H1 (cell line): ENCODE measurements at regions not wholly inside any gene's neighbourhood (a gene's known extent, or its start where the extent isn't known, plus 50 kb on each side); places are given as distances from the start of the nearest gene placed in this dataset.

ENCODE experiments used
- CTCF ChIA-PET: fragments of 300-600 bp; sonication (Branson Sonifier 250); formaldehyde crosslinking; loops from one replicate; lab custom pipeline; 2021; ENCODE audit not compliant: partially characterized antibody; lab: Charles Lee
- POLR2A ChIA-PET: fragments of 300-600 bp; sonication (Branson Sonifier 250); formaldehyde crosslinking; loops from one replicate; lab custom pipeline; 2021; ENCODE audit warnings: inconsistent platforms; ENCODE audit not compliant: partially characterized antibody; lab: Charles Lee
- DNase-seq, 2 experiments: peaks; one replicate each; pipeline versions ENCODE4 v3.0.0 to v3.0.0-alpha.2; 2010 to 2022; ENCODE audit warnings: low spot score in 2 of 2, low read depth in 1 of 2, mixed read lengths in 1 of 2
- FAIRE-seq: peaks from 2 replicates; lab custom pipeline; 2011; peaks lifted over from hg19 to GRCh38; lab: Jason Lieb, UNC
- H2AFZ ChIP-seq: 2 replicates; pipeline ENCODE4 v1.8.1; 2012; ENCODE audit warnings: low read length, inconsistent platforms
- H2AK5ac ChIP-seq: 2 replicates; pipeline ENCODE4 v1.6.1; 2013; ENCODE audit warnings: low read depth, low read length
- H2BK120ac ChIP-seq: replicated peaks from 2 replicates; pipeline ENCODE3; 2013; ENCODE audit warnings: low read depth, low read length, inconsistent platforms
- H2BK12ac ChIP-seq: 2 replicates; pipeline ENCODE4 v1.6.1; 2013; ENCODE audit warnings: low read depth, low read length
- H2BK15ac ChIP-seq: 2 replicates; pipeline ENCODE4 v1.6.1; 2013; ENCODE audit warnings: low read length
- H2BK20ac ChIP-seq: 2 replicates; pipeline ENCODE4 v1.6.1; 2013; ENCODE audit warnings: low read length
- H2BK5ac ChIP-seq: 2 replicates; pipeline ENCODE4 v1.6.1; 2013; ENCODE audit warnings: low read depth, low read length
- H3K14ac ChIP-seq: 2 replicates; pipeline ENCODE4 v1.6.1; 2013; ENCODE audit warnings: inconsistent platforms; ENCODE audit not compliant: insufficient read length
- H3K18ac ChIP-seq: 2 replicates; pipeline ENCODE4 v1.6.1; 2013; ENCODE audit warnings: low read length; ENCODE audit errors: extremely low read depth
- H3K23ac ChIP-seq: 2 replicates; pipeline ENCODE4 v1.6.1; 2013; ENCODE audit warnings: inconsistent platforms; ENCODE audit not compliant: insufficient read length
- H3K23me2 ChIP-seq: 2 replicates; pipeline ENCODE4 v1.6.1; 2013; ENCODE audit warnings: low read depth, low read length
- H3K27ac ChIP-seq: 2 replicates; pipeline ENCODE4 v1.6.1; 2011; ENCODE audit warnings: low read depth, low read length, inconsistent platforms
- H3K27me3 ChIP-seq, 4 experiments: replicated peaks in 1 of 4; 1 replicate in 1 of 4; 2 replicates in 3 of 4; pipeline versions ENCODE4 v1.6.1 to v1.8.1; 2011 to 2013; ENCODE audit warnings: low read length in 3 of 4, mild to moderate bottlenecking in 3 of 4, inconsistent platforms in 2 of 4, mixed read lengths in 2 of 4, moderate library complexity in 1 of 4; ENCODE audit not compliant: control insufficient read depth in 3 of 4, insufficient read depth in 3 of 4; ENCODE audit errors: extremely low read depth in 1 of 4
- H3K36me3 ChIP-seq, 4 experiments: 2 replicates each; pipeline versions ENCODE4 v1.6.1 to v1.8.1; 2011 to 2013; ENCODE audit warnings: mild to moderate bottlenecking in 4 of 4, low read length in 3 of 4, moderate library complexity in 2 of 4, control low read depth in 1 of 4, inconsistent platforms in 1 of 4; ENCODE audit not compliant: insufficient read depth in 4 of 4, control insufficient read depth in 2 of 4
- H3K4ac ChIP-seq: replicated peaks from 2 replicates; pipeline ENCODE3; 2013; ENCODE audit warnings: low read length, low read depth, mixed read lengths, inconsistent platforms; ENCODE audit not compliant: insufficient read length
- H3K4me1 ChIP-seq, 4 experiments: replicated peaks in 1 of 4; 1 replicate in 1 of 4; 2 replicates in 3 of 4; pipeline versions ENCODE4 v1.6.1 to v1.8.1; 2011 to 2013; ENCODE audit warnings: low read length in 3 of 4, inconsistent platforms in 2 of 4, mixed read lengths in 1 of 4; ENCODE audit not compliant: insufficient read depth in 4 of 4, control insufficient read depth in 3 of 4
- H3K4me2 ChIP-seq, 2 experiments: 2 replicates each; pipeline versions ENCODE4 v1.6.1 to v1.8.1; 2011 to 2013; ENCODE audit warnings: low read depth in 2 of 2, low read length in 2 of 2, control low read depth in 1 of 2, inconsistent platforms in 1 of 2, mild to moderate bottlenecking in 1 of 2; ENCODE audit not compliant: insufficient read depth in 1 of 2
- H3K4me3 ChIP-seq, 4 experiments: fragments of 200-600, 300-600 bp in 1 of 4; sonication (generic), shearing (Covaris generic), sonication (Bioruptor Twin) in 1 of 4; 2 replicates each; pipeline versions ENCODE4 v1.5.1 to v1.8.1; 2011 to 2016; ENCODE audit warnings: low read length in 4 of 4, low read depth in 3 of 4, control low read depth in 2 of 4, inconsistent platforms in 2 of 4, mild to moderate bottlenecking in 2 of 4, mixed read lengths in 1 of 4, moderate library complexity in 1 of 4; ENCODE audit not compliant: insufficient read depth in 2 of 4; ENCODE audit errors: extremely low read depth in 1 of 4
- H3K56ac ChIP-seq: replicated peaks from 2 replicates; pipeline ENCODE3; 2013; ENCODE audit warnings: low read depth, mild to moderate bottlenecking, mixed read lengths, low read length, inconsistent platforms; ENCODE audit not compliant: insufficient read length
- H3K79me1 ChIP-seq: 2 replicates; pipeline ENCODE4 v1.6.1; 2013; ENCODE audit warnings: low read depth, low read length, control low read depth
- H3K79me2 ChIP-seq, 2 experiments: 2 replicates each; pipeline versions ENCODE4 v1.6.1 to v1.8.1; 2012 to 2013; ENCODE audit warnings: low read length in 2 of 2, mild to moderate bottlenecking in 2 of 2, inconsistent platforms in 1 of 2; ENCODE audit not compliant: insufficient read depth in 2 of 2, control insufficient read depth in 1 of 2
- H3K9ac ChIP-seq, 4 experiments: replicated peaks in 1 of 4; 1 replicate in 1 of 4; 2 replicates in 3 of 4; pipeline versions ENCODE4 v1.6.1 to v1.8.1; 2011 to 2013; ENCODE audit warnings: low read depth in 3 of 4, low read length in 3 of 4, control low read depth in 2 of 4, mild to moderate bottlenecking in 2 of 4, moderate library complexity in 2 of 4, inconsistent platforms in 1 of 4; ENCODE audit errors: extremely low read depth in 1 of 4
- H3K9me3 ChIP-seq, 2 experiments: 2 replicates each; pipeline versions ENCODE4 v1.6.1 to v1.8.1; 2012 to 2013; ENCODE audit warnings: mild to moderate bottlenecking in 2 of 2, moderate library complexity in 2 of 2, control low read depth in 1 of 2, inconsistent platforms in 1 of 2, low read depth in 1 of 2, low read length in 1 of 2, mixed read lengths in 1 of 2; ENCODE audit not compliant: insufficient read depth in 2 of 2
- H4K20me1 ChIP-seq, 2 experiments: replicated peaks in 1 of 2; 2 replicates each; pipeline versions ENCODE3 to v1.8.1; 2011 to 2013; ENCODE audit warnings: inconsistent platforms in 2 of 2, low read length in 2 of 2, mild to moderate bottlenecking in 1 of 2; ENCODE audit not compliant: insufficient read depth in 2 of 2, control insufficient read depth in 1 of 2
- H4K5ac ChIP-seq: 2 replicates; pipeline ENCODE4 v1.6.1; 2013; ENCODE audit warnings: low read length, low read depth, mixed read lengths, inconsistent platforms; ENCODE audit not compliant: insufficient read length
- H4K8ac ChIP-seq: 2 replicates; pipeline ENCODE4 v1.8.0; 2013; ENCODE audit warnings: mild to moderate bottlenecking, moderate library complexity, low read length, inconsistent platforms; ENCODE audit not compliant: insufficient read depth; ENCODE audit errors: extremely low read depth
- H4K91ac ChIP-seq: replicated peaks from 2 replicates; pipeline ENCODE3; 2013; ENCODE audit warnings: low read length, mixed read lengths, inconsistent platforms; ENCODE audit not compliant: insufficient read length
- BCL11A ChIP-seq, 2 experiments: IDR thresholded peaks; one replicate each; pipeline ENCODE4 v1.6.1; 2011; ENCODE audit warnings: low read depth in 2 of 2, low read length in 2 of 2, mild to moderate bottlenecking in 2 of 2
- CBX5 ChIP-seq: fragments of 300-800, 300-1000 bp; sonication (generic); IDR thresholded peaks from 2 replicates; pipeline ENCODE4 v1.7.1; 2016; ENCODE audit warnings: antibody characterized with exemption, low read length, low read depth
- CHD1 ChIP-seq: IDR thresholded peaks from 2 replicates; pipeline ENCODE4 v1.6.1; 2012; ENCODE audit warnings: low read depth, low read length, improper control_type of control experiment
- CTBP2 ChIP-seq: IDR thresholded peaks from 2 replicates; pipeline ENCODE4 v1.7.0; 2011; ENCODE audit warnings: borderline replicate concordance, mild to moderate bottlenecking, moderate library complexity, mixed read lengths, low read length; ENCODE audit not compliant: insufficient read depth, insufficient read length
- HDAC6 ChIP-seq: IDR thresholded peaks from one replicate; pipeline ENCODE4 v1.7.1; 2012; ENCODE audit warnings: low read depth, mild to moderate bottlenecking, inconsistent platforms, low read length, moderate library complexity
- MAFK ChIP-seq: IDR thresholded peaks from 2 replicates; pipeline ENCODE4 v1.6.1; 2012; ENCODE audit warnings: low read depth, mild to moderate bottlenecking, improper control_type of control experiment, low read length
- PHF8 ChIP-seq: fragments of 200-600 bp; sonication (generic); conservative IDR thresholded peaks from 2 replicates; pipeline ENCODE4 v1.7.1; 2012; ENCODE audit warnings: low read depth, mild to moderate bottlenecking, inconsistent platforms, low read length, moderate library complexity
- RBBP5 ChIP-seq: IDR thresholded peaks from 2 replicates; pipeline ENCODE4 v1.7.1; 2012; ENCODE audit warnings: low read depth, mild to moderate bottlenecking, inconsistent platforms, low read length, moderate library complexity, borderline replicate concordance
- SIX5 ChIP-seq: IDR thresholded peaks from 2 replicates; pipeline ENCODE4 v1.6.1; 2011; ENCODE audit warnings: mild to moderate bottlenecking, low read depth, low read length
- SRF ChIP-seq: IDR thresholded peaks from 2 replicates; pipeline ENCODE4 v1.6.1; 2011; ENCODE audit warnings: mild to moderate bottlenecking, low read depth, low read length, moderate library complexity
- TBP ChIP-seq: IDR thresholded peaks from 2 replicates; pipeline ENCODE4 v1.6.1; 2011; ENCODE audit warnings: low read depth, low read length, improper control_type of control experiment
- WGBS, 2 experiments: shearing (Covaris generic) in 1 of 2; methylation state at CpG; one replicate each; pipeline versions ENCODE4 v1.1.6 to v1.1.7; 2013 to 2015; ENCODE audit warnings: low lambda C conversion rate in 2 of 2, mixed read lengths in 2 of 2, inconsistent platforms in 1 of 2, low coverage in 1 of 2, missing lambda C conversion rate in 1 of 2; ENCODE audit not compliant: insufficient replicate concordance in 2 of 2, insufficient coverage in 1 of 2, insufficient read length in 1 of 2; ENCODE audit errors: extremely low coverage in 1 of 2, missing lambda C conversion rate in 1 of 2; 5-methylcytosine and 5-hydroxymethylcytosine counted together
- TF ChIP-seq, protein P1 (sequence below), 3 experiments: IDR thresholded peaks; 1 replicate in 2 of 3; 2 replicates in 1 of 3; pipeline versions ENCODE4 v1.5.1 to v1.6.1; 2011; ENCODE audit warnings: low read length in 3 of 3, mild to moderate bottlenecking in 3 of 3, inconsistent platforms in 2 of 3, low read depth in 1 of 3, moderate library complexity in 1 of 3; ENCODE audit not compliant: insufficient read depth in 1 of 3; ENCODE audit errors: control extremely low read depth in 1 of 3

DNA sequence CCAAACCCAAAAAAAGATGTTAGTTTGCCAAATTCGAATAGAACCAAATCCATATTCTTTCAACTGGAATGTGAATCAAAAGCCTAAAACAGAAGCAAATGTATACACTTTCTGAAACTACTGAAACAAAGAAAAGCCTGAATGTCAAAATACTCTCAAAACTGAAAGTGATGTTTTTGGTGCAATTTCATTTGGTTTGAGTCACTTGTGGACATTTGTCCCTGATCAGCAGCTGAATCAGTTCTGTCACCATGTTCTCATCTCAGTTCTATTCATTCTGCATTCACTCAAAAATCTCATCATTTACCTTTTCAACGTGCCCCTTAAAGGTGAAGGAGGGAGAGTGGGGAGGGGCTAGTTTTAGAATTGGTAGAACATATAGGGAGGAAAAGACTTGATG is 266.8 kb downstream of the ABHD5 start:
- no peak overlapping the region for H3K14ac ChIP-seq
- no peak overlapping the region for H2BK5ac ChIP-seq
- H4K91ac ChIP-seq: no peak overlapping the region
- H2BK120ac ChIP-seq: no peak overlapping the region
- H3K23me2 ChIP-seq: no peaks in the 10 kb centered on the region; the same call in 1 of the 2 replicates
- no peak overlapping the region for H3K18ac ChIP-seq
- no peaks in the 10 kb centered on the region for H3K9me3 ChIP-seq
- no peaks in the 10 kb centered on the region for H3K27me3 ChIP-seq
- H3K56ac ChIP-seq: no peak overlapping the region
- peaks cover 3 to 12% (median 5%) of the 10 kb centered on the region in 4 experiments; a peak in 5 of 7 replicates for H3K4me1 ChIP-seq
- no peak overlapping the region for H2AK5ac ChIP-seq
- H3K23ac ChIP-seq: no peak overlapping the region
- no peaks in the 10 kb centered on the region for H3K79me2 ChIP-seq
- no peak overlapping the region for H4K5ac ChIP-seq
- no peak overlapping the region for H3K4ac ChIP-seq
- no peak overlapping the region for H3K4me3 ChIP-seq
- H2BK20ac ChIP-seq: no peak overlapping the region
- no peak overlapping the region for H2BK12ac ChIP-seq
- no peak overlapping the region for H3K27ac ChIP-seq
- ChIA-PET CTCF (interaction anchor here (0.9 to 1.7 kb wide), 4 partner anchors 10 to 157 kb away, joined by 4 to 7 read pairs (median 4); no protein-coding TSS in a partner anchor), POLR2A (interaction anchor here (1.1 to 1.4 kb wide), 2 partner anchors 9 to 64 kb away, joined by 3 to 4 read pairs; no protein-coding TSS in a partner anchor)
- no peaks in the 10 kb centered on the region for H3K36me3 ChIP-seq
- no peak for FAIRE-seq
- no peaks in the 10 kb centered on the region for H4K20me1 ChIP-seq
- no peak overlapping the region for H2AFZ ChIP-seq
- H2BK15ac ChIP-seq: no peak overlapping the region
- H3K9ac ChIP-seq: no peak overlapping the region
- no peaks in the 10 kb centered on the region for H3K79me1 ChIP-seq
- H3K4me2 ChIP-seq: no peak overlapping the region
- WGBS, 2 experiments: 74% methylated on average over 2 of the region's 2 CpGs; no CpG with 5 or more reads in 1 of the 2 experiments
- no peak for DNase-seq
- H4K8ac ChIP-seq: no peak overlapping the region
- no peak for TF ChIP-seq SRF
- no peak for TF ChIP-seq HDAC6
- TF ChIP-seq TBP: no peak
- TF ChIP-seq, protein P1, sequence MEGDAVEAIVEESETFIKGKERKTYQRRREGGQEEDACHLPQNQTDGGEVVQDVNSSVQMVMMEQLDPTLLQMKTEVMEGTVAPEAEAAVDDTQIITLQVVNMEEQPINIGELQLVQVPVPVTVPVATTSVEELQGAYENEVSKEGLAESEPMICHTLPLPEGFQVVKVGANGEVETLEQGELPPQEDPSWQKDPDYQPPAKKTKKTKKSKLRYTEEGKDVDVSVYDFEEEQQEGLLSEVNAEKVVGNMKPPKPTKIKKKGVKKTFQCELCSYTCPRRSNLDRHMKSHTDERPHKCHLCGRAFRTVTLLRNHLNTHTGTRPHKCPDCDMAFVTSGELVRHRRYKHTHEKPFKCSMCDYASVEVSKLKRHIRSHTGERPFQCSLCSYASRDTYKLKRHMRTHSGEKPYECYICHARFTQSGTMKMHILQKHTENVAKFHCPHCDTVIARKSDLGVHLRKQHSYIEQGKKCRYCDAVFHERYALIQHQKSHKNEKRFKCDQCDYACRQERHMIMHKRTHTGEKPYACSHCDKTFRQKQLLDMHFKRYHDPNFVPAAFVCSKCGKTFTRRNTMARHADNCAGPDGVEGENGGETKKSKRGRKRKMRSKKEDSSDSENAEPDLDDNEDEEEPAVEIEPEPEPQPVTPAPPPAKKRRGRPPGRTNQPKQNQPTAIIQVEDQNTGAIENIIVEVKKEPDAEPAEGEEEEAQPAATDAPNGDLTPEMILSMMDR (IDR thresholded peaks at IDR 0.05; ENCODE audit: control extremely low read depth in 1 of 3, insufficient read depth in 1 of 3, low read depth in 1 of 3, low read length in 3 of 3): no peak
- no peak for TF ChIP-seq CBX5
- TF ChIP-seq MAFK: no peak
- no peak for TF ChIP-seq CHD1
- no peak for TF ChIP-seq BCL11A (IDR thresholded peaks at IDR 0.05; ENCODE audit: low read depth in 2 of 2, low read length in 2 of 2)
- TF ChIP-seq CTBP2: no peak
- no peak for TF ChIP-seq RBBP5
- no peak for TF ChIP-seq SIX5
- TF ChIP-seq PHF8: no peak
